Body of pancreas (tissue), 4 donors: ENCODE measurements at regions not wholly inside any gene's neighbourhood (a gene's known extent, or its start where the extent isn't known, plus 50 kb on each side); places are given as distances from the start of the nearest gene placed in this dataset.

ENCODE experiments used
- ATAC-seq: fragments of 150-250 bp; one replicate; pipeline ENCODE4 v1.9.1; 2016
- DNase-seq, 4 donors: peaks; one replicate each; pipeline ENCODE4 v3.0.0-alpha.2; 2019
- H3K27ac ChIP-seq, 4 donors: fragments of 200-600 bp; sonication (generic); 1 replicate in 3 of 4; 2 replicates in 1 of 4; pipeline versions ENCODE4 v1.5.1 to v1.6.1; 2016 to 2019; ENCODE audit warnings: mild to moderate bottlenecking in 1 of 4, mixed read lengths in 1 of 4, moderate library complexity in 1 of 4
- H3K27me3 ChIP-seq, 2 donors: fragments of 200-600 bp; sonication (generic); one replicate each; pipeline ENCODE4 v1.6.0; 2016; ENCODE audit warnings: mild to moderate bottlenecking in 1 of 2
- H3K36me3 ChIP-seq, 2 donors: fragments of 200-600 bp; sonication (generic); replicated peaks in 1 of 2; 2 replicates each; pipeline ENCODE4 v1.5.1; 2016; ENCODE audit warnings: low read depth in 2 of 2; ENCODE audit not compliant: insufficient read depth in 1 of 2
- H3K4me1 ChIP-seq: fragments of 200-600 bp; sonication (generic); one replicate; pipeline ENCODE4 v1.6.0; 2016
- H3K4me3 ChIP-seq, 2 donors: fragments of 200-600 bp; sonication (generic); 1 replicate in 1 of 2; 2 replicates in 1 of 2; pipeline ENCODE4 v1.5.1; 2016 to 2019
- H3K9me3 ChIP-seq, 3 donors: fragments of 200-600 bp; sonication (generic); 1 replicate in 2 of 3; 2 replicates in 1 of 3; pipeline ENCODE4 v1.5.1; 2016
- CTCF ChIP-seq, 7 experiments: fragments of 450-650 bp in 4 of 7; fragments of 200-600 bp in 3 of 7; sonication (generic) in 3 of 7; IDR thresholded peaks; one replicate each; pipeline ENCODE4 v1.5.1; 2016 to 2019; ENCODE audit warnings: antibody characterized with exemption in 7 of 7
- POLR2A ChIP-seq, 3 donors: fragments of 450-650 bp; IDR thresholded peaks; one replicate each; pipeline ENCODE4 v1.6.1; 2016; ENCODE audit warnings: antibody characterized with exemption in 3 of 3, mild to moderate bottlenecking in 2 of 3
- WGBS, 2 donors: methylation state at CpG; one replicate each; pipeline ENCODE4 v1.1.5; 2017; 5-methylcytosine and 5-hydroxymethylcytosine counted together
- intact Hi-C: fragments of 100-400 bp; cut with DNase I; formaldehyde crosslinking; loops from one replicate; pipeline ENCODE4 v1.15.1; 2023

- Histone ChIP-seq H3K4me3 (no peak overlapping the region), H3K27ac (no peak overlapping the region), H3K9me3 (no peaks in the 10 kb centered on the region), H3K36me3 (no peaks in the 10 kb centered on the region), H3K4me1 (peaks cover 4% of the 10 kb centered on the region), H3K27me3 (no peaks in the 10 kb centered on the region)
- intact Hi-C loops, result no loop called here
- no peak for ATAC-seq
- 66 to 69% methylated on average over 9 of the region's 9 CpGs for WGBS, 2 donors
- TF ChIP-seq POLR2A (IDR thresholded peaks at IDR 0.05) (no peak), CTCF (IDR thresholded peaks at IDR 0.05) (no peak)
- DNase-seq, result no peak
Observed at GRCh38 chr3:53994986-53995603, 103.4 kb upstream of the SELENOK start.

GRCh38 chr3:53991240-53991639 lies 99.6 kb upstream of the SELENOK start:
- intact Hi-C loops, result no loop called here
- no peak for TF ChIP-seq CTCF (IDR thresholded peaks at IDR 0.05)
- TF ChIP-seq POLR2A (IDR thresholded peaks at IDR 0.05), result no peak
- Histone ChIP-seq H3K27me3 (no peaks in the 10 kb centered on the region), H3K36me3 (no peaks in the 10 kb centered on the region), H3K27ac (no peak overlapping the region), H3K4me1 (no peaks in the 10 kb centered on the region), H3K9me3 (no peaks in the 10 kb centered on the region), H3K4me3 (no peak overlapping the region)
- DNase-seq (no peak), ATAC-seq (no peak)
- WGBS, 2 donors, result 57 to 75% methylated on average over 2 of the region's 2 CpGs

- H3K27me3 ChIP-seq, result no peaks in the 10 kb centered on the region
- DNase-seq, result no peak
- no peak overlapping the region for H3K27ac ChIP-seq
- no peaks in the 10 kb centered on the region for H3K4me1 ChIP-seq
- no peak for TF ChIP-seq CTCF (IDR thresholded peaks at IDR 0.05)
- no peak for ATAC-seq
- 69 to 79% methylated on average over 7 of the region's 7 CpGs for WGBS, 2 donors
- H3K9me3 ChIP-seq, result no peaks in the 10 kb centered on the region
- intact Hi-C loops, result no loop called here
- no peaks in the 10 kb centered on the region for H3K36me3 ChIP-seq
- H3K4me3 ChIP-seq, result no peak overlapping the region
Observed at GRCh38 chr3:53989946-53990345, 98.3 kb upstream of the SELENOK start.

GRCh38 chr3:53989451-53989850 lies 97.8 kb upstream of the SELENOK start:
- H3K4me3 ChIP-seq, result no peak overlapping the region
- H3K27ac ChIP-seq, result no peak overlapping the region
- 34 to 50% methylated on average over 4 of the region's 4 CpGs for WGBS, 2 donors
- no peaks in the 10 kb centered on the region for H3K9me3 ChIP-seq
- no peaks in the 10 kb centered on the region for H3K27me3 ChIP-seq
- H3K36me3 ChIP-seq, result no peaks in the 10 kb centered on the region
- DNase-seq (no peak), ATAC-seq (no peak)
- H3K4me1 ChIP-seq, result no peaks in the 10 kb centered on the region
- intact Hi-C loops, result no loop called here
- no peak for TF ChIP-seq CTCF (IDR thresholded peaks at IDR 0.05)
- no peak for TF ChIP-seq POLR2A (IDR thresholded peaks at IDR 0.05)

GRCh38 chr3:53978386-53978785 lies 86.7 kb upstream of the SELENOK start:
- Histone ChIP-seq H3K9me3 (no peaks in the 10 kb centered on the region), H3K27me3 (no peaks in the 10 kb centered on the region), H3K36me3 (no peaks in the 10 kb centered on the region), H3K4me3 (no peak overlapping the region), H3K4me1 (no peaks in the 10 kb centered on the region), H3K27ac (no peak overlapping the region)
- ATAC-seq (no peak), DNase-seq (no peak)
- TF ChIP-seq POLR2A (IDR thresholded peaks at IDR 0.05), result no peak
- no peak for TF ChIP-seq CTCF (IDR thresholded peaks at IDR 0.05)
- intact Hi-C loops, result no loop called here
- 40 to 57% methylated on average over 3 of the region's 3 CpGs for WGBS, 2 donors
